DND-41 (cell line): ENCODE measurements at regions not wholly inside any gene's neighbourhood (a gene's known extent, or its start where the extent isn't known, plus 50 kb on each side); places are given as distances from the start of the nearest gene placed in this dataset.
"Not testable (repeated sequence)": the region's sequence is repeated elsewhere in the genome, so short reads cannot be mapped to it uniquely, and the experiment has no call there.

ENCODE experiments used
- ATAC-seq: fragments of 200-7000 bp; cut with Tn5 transposase; 3 replicates; pipeline ENCODE4 v1.9.1; 2021; ENCODE audit warnings: low read depth; ENCODE audit not compliant: insufficient read depth
- DNase-seq: peaks from one replicate; pipeline ENCODE4 v3.0.0-alpha.2; 2020
- H2AFZ ChIP-seq: 2 replicates; pipeline ENCODE4 v1.6.0; 2012; ENCODE audit warnings: low read depth, low read length
- H3K27ac ChIP-seq: 2 replicates; pipeline ENCODE4 v1.5.1; 2012; ENCODE audit warnings: low read length, inconsistent platforms
- H3K27me3 ChIP-seq: fragments of 200-600 bp; sonication (generic); 2 replicates; pipeline ENCODE4 v1.6.0; 2012; ENCODE audit warnings: low read length, mild to moderate bottlenecking, inconsistent platforms; ENCODE audit not compliant: insufficient read depth, poor library complexity
- H3K36me3 ChIP-seq: 2 replicates; pipeline ENCODE4 v1.5.1; 2012; ENCODE audit warnings: low read length, inconsistent platforms; ENCODE audit not compliant: insufficient read depth
- H3K4me1 ChIP-seq: 2 replicates; pipeline ENCODE4 v1.5.1; 2012; ENCODE audit warnings: mild to moderate bottlenecking, low read length; ENCODE audit not compliant: insufficient read depth
- H3K4me2 ChIP-seq: 2 replicates; pipeline ENCODE4 v1.6.0; 2012; ENCODE audit warnings: mild to moderate bottlenecking, moderate library complexity, low read length, inconsistent platforms; ENCODE audit not compliant: insufficient read depth
- H3K4me3 ChIP-seq, 2 experiments: fragments of 200-600 bp in 1 of 2; shearing (Covaris generic) in 1 of 2; 2 replicates each; pipeline ENCODE4 v1.5.1; 2012 to 2016; ENCODE audit warnings: inconsistent platforms in 2 of 2, low read length in 2 of 2, mild to moderate bottlenecking in 2 of 2, low read depth in 1 of 2, moderate library complexity in 1 of 2
- H3K79me2 ChIP-seq: 2 replicates; pipeline ENCODE4 v1.6.0; 2012; ENCODE audit warnings: low read length, inconsistent platforms; ENCODE audit not compliant: insufficient read depth
- H3K9ac ChIP-seq: 2 replicates; pipeline ENCODE4 v1.6.0; 2012; ENCODE audit warnings: low read depth, mild to moderate bottlenecking, inconsistent platforms, low read length, moderate library complexity
- H3K9me3 ChIP-seq: 2 replicates; pipeline ENCODE4 v1.5.1; 2012; ENCODE audit warnings: low read length, moderate library complexity, mild to moderate bottlenecking, inconsistent platforms; ENCODE audit not compliant: insufficient read depth, severe bottlenecking
- H4K20me1 ChIP-seq: 2 replicates; pipeline ENCODE4 v1.6.0; 2012; ENCODE audit warnings: low read length; ENCODE audit not compliant: insufficient read depth
- CTCF ChIP-seq: IDR thresholded peaks from 2 replicates; pipeline ENCODE4 v1.5.1; 2012; ENCODE audit warnings: borderline replicate concordance, low read length, moderate library complexity, mild to moderate bottlenecking; ENCODE audit not compliant: poor library complexity, severe bottlenecking; ENCODE audit errors: extremely low read depth
- EZH2 ChIP-seq: IDR thresholded peaks from 3 replicates; pipeline ENCODE4 v1.6.1; 2012; ENCODE audit warnings: borderline replicate concordance, low read depth, mild to moderate bottlenecking, moderate library complexity, low read length, inconsistent platforms; ENCODE audit not compliant: severe bottlenecking

GRCh38 chr1:38152351-38153065, 105.9 kb upstream of the POU3F1 start:
- H3K27ac ChIP-seq: no peak overlapping the region
- H3K9me3 ChIP-seq: no peaks in the 10 kb centered on the region
- no peaks in the 10 kb centered on the region for H3K36me3 ChIP-seq
- no peaks in the 10 kb centered on the region for H4K20me1 ChIP-seq
- no peak overlapping the region for H2AFZ ChIP-seq
- no peaks in the 10 kb centered on the region for H3K79me2 ChIP-seq
- no peak overlapping the region for H3K9ac ChIP-seq
- H3K4me2 ChIP-seq: no peak overlapping the region
- ATAC-seq (no peak), DNase-seq (no peak)
- H3K4me1 ChIP-seq: no peaks in the 10 kb centered on the region
- no peak for TF ChIP-seq CTCF
- no peak for TF ChIP-seq EZH2
- no peaks in the 10 kb centered on the region for H3K27me3 ChIP-seq
- no peak overlapping the region for H3K4me3 ChIP-seq

- ATAC-seq (no peak), DNase-seq (peak; percentile 5)
- Histone ChIP-seq H3K4me3 (no peak overlapping the region), H3K9me3 (no peaks in the 10 kb centered on the region), H3K4me1 (no peaks in the 10 kb centered on the region), H3K27ac (no peak overlapping the region), H2AFZ (no peak overlapping the region), H4K20me1 (no peaks in the 10 kb centered on the region), H3K27me3 (no peaks in the 10 kb centered on the region), H3K36me3 (no peaks in the 10 kb centered on the region), H3K79me2 (no peaks in the 10 kb centered on the region), H3K9ac (no peak overlapping the region), H3K4me2 (no peak overlapping the region)
- no peak for TF ChIP-seq EZH2
- TF ChIP-seq CTCF: no peak
Observed at GRCh38 chr1:38151399-38151798, 104.8 kb upstream of the POU3F1 start.

- not testable (repeated sequence) for H3K9ac ChIP-seq
Observed at GRCh38 chr1:38146079-38146478, 99.5 kb upstream of the POU3F1 start.

GRCh38 chr1:38142606-38143005, 96.0 kb upstream of the POU3F1 start:
- H3K9me3 ChIP-seq: no peaks in the 10 kb centered on the region
- no peak overlapping the region for H2AFZ ChIP-seq
- H3K79me2 ChIP-seq: no peaks in the 10 kb centered on the region
- H4K20me1 ChIP-seq: no peaks in the 10 kb centered on the region; the same call in none of the 2 replicates
- H3K36me3 ChIP-seq: no peaks in the 10 kb centered on the region
- ATAC-seq (no peak), DNase-seq (no peak)
- peaks cover 22% of the 10 kb centered on the region for H3K27me3 ChIP-seq
- H3K4me3 ChIP-seq: no peak overlapping the region
- no peak overlapping the region for H3K9ac ChIP-seq
- H3K4me1 ChIP-seq: no peaks in the 10 kb centered on the region
- H3K4me2 ChIP-seq: no peak overlapping the region
- no peak overlapping the region for H3K27ac ChIP-seq
- TF ChIP-seq CTCF (no peak), EZH2 (no peak)

More at GRCh38 chr1:38146079-38146478, 99.5 kb upstream of the POU3F1 start:
- not testable (repeated sequence) for H4K20me1 ChIP-seq, H3K4me1 ChIP-seq, H3K4me2 ChIP-seq, H3K27me3 ChIP-seq, H3K27ac ChIP-seq, DNase-seq, H3K36me3 ChIP-seq, H2AFZ ChIP-seq, ATAC-seq, H3K4me3 ChIP-seq, H3K79me2 ChIP-seq, H3K9me3 ChIP-seq
